Neutrophil (primary cell): ENCODE measurements at regions not wholly inside any gene's neighbourhood (a gene's known extent, or its start where the extent isn't known, plus 50 kb on each side); places are given as distances from the start of the nearest gene placed in this dataset.

Experiments
- H3K27ac ChIP-seq: fragments of 200-600 bp; sonication (generic); 2 replicates; pipeline ENCODE4 v1.5.1; 2016; ENCODE audit warnings: mild to moderate bottlenecking, moderate library complexity
- H3K27me3 ChIP-seq: fragments of 200-600 bp; sonication (generic); 2 replicates; pipeline ENCODE4 v1.6.0; 2016; ENCODE audit warnings: mild to moderate bottlenecking
- H3K36me3 ChIP-seq: fragments of 200-600 bp; sonication (generic); 2 replicates; pipeline ENCODE4 v1.5.1; 2017
- H3K4me1 ChIP-seq, 2 experiments: fragments of 200-600 bp in 1 of 2; sonication (generic) in 1 of 2; 1 replicate in 1 of 2; 2 replicates in 1 of 2; pipeline versions ENCODE4 v1.5.1 to v1.6.1; 2013 to 2016; ENCODE audit warnings: low read depth in 1 of 2, low read length in 1 of 2, mild to moderate bottlenecking in 1 of 2, moderate library complexity in 1 of 2; ENCODE audit not compliant: control insufficient read depth in 1 of 2, insufficient read depth in 1 of 2
- H3K4me3 ChIP-seq, 2 experiments: fragments of 200-600 bp in 1 of 2; sonication (generic) in 1 of 2; 1 replicate in 1 of 2; 2 replicates in 1 of 2; pipeline ENCODE4 v1.5.1; 2013 to 2016; ENCODE audit warnings: low read depth in 1 of 2, low read length in 1 of 2, mild to moderate bottlenecking in 1 of 2, moderate library complexity in 1 of 2
- H3K9me3 ChIP-seq: fragments of 200-600 bp; sonication (generic); 2 replicates; pipeline ENCODE4 v1.5.1; 2016
- TF ChIP-seq, protein P1 (sequence below): fragments of 200-600 bp; sonication (generic); IDR thresholded peaks from 2 replicates; pipeline ENCODE4 v1.5.1; 2016; ENCODE audit warnings: antibody characterized with exemption

DNA sequence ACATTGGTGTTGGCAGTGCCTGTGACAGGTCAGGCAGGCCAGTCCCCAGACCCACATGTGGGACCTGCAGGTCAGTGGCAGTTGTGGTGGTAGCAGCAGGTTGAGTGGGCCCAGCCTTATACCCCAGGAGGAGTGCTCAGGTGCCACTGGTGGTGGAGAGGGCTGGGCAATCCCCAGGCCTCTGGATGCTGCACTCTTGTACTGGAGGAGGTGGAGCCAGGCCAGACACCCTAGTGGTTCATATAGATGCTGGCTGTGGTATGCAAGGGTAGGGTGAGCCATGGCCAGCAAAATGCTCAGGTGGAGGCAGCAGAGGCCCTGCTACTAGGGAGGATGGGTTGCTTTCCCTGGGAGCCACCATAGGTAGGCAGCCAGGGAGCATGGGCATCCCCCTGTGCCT lies 190.4 kb upstream of the TMPO start:
- H3K27ac ChIP-seq, result no peak overlapping the region
- TF ChIP-seq, protein P1, sequence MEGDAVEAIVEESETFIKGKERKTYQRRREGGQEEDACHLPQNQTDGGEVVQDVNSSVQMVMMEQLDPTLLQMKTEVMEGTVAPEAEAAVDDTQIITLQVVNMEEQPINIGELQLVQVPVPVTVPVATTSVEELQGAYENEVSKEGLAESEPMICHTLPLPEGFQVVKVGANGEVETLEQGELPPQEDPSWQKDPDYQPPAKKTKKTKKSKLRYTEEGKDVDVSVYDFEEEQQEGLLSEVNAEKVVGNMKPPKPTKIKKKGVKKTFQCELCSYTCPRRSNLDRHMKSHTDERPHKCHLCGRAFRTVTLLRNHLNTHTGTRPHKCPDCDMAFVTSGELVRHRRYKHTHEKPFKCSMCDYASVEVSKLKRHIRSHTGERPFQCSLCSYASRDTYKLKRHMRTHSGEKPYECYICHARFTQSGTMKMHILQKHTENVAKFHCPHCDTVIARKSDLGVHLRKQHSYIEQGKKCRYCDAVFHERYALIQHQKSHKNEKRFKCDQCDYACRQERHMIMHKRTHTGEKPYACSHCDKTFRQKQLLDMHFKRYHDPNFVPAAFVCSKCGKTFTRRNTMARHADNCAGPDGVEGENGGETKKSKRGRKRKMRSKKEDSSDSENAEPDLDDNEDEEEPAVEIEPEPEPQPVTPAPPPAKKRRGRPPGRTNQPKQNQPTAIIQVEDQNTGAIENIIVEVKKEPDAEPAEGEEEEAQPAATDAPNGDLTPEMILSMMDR, result no peak
- H3K9me3 ChIP-seq, result no peaks in the 10 kb centered on the region
- no peaks in the 10 kb centered on the region for H3K36me3 ChIP-seq
- H3K4me3 ChIP-seq, result no peak overlapping the region
- no peaks in the 10 kb centered on the region for H3K4me1 ChIP-seq
- no peaks in the 10 kb centered on the region for H3K27me3 ChIP-seq

DNA sequence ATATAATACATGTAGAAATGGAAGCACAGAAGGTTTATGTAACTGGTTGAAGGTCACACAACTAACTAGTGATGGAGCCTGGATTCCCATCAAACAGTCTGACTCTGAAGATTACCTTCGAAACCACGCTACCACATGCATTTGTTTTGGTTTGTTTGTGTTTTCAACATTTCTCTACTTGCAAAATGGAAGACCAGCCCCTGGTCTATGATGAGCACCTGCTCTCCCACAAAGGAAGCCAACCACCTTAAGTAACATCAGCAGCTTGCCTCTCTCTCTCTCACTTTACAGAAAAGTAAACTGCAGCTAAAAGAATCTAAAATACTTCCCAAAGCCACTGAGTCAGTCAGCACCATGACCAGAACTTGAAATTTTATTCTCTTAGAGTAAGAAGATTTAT lies 186.9 kb upstream of the TMPO start:
- Histone ChIP-seq H3K4me3 (no peak overlapping the region), H3K27me3 (no peaks in the 10 kb centered on the region), H3K27ac (no peak overlapping the region), H3K4me1 (no peaks in the 10 kb centered on the region), H3K9me3 (no peaks in the 10 kb centered on the region), H3K36me3 (no peaks in the 10 kb centered on the region)
- TF ChIP-seq, protein P1, result no peak

DNA sequence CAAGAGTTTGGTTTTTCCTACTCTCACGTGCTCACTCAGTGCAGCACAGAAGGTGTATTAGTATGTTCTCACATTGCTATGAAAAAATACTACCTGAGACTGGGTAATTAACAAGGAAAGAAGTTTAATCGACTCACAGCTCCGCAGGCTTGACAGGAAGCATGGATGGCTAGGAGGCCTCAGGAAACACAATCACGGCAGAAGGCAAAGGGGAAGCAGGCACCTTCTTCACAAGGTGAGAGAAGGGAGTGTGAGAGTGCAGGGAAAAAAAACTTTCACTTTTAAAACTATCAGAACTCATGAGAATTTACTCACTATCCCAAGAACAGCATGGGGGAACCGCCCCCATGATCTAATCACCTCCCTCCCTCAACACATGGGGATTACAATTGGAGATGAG lies 185.8 kb upstream of the TMPO start:
- TF ChIP-seq, protein P1, result no peak
- no peaks in the 10 kb centered on the region for H3K36me3 ChIP-seq
- H3K4me1 ChIP-seq, result no peaks in the 10 kb centered on the region
- no peak overlapping the region for H3K27ac ChIP-seq
- no peak overlapping the region for H3K4me3 ChIP-seq
- no peaks in the 10 kb centered on the region for H3K27me3 ChIP-seq
- H3K9me3 ChIP-seq, result no peaks in the 10 kb centered on the region

DNA sequence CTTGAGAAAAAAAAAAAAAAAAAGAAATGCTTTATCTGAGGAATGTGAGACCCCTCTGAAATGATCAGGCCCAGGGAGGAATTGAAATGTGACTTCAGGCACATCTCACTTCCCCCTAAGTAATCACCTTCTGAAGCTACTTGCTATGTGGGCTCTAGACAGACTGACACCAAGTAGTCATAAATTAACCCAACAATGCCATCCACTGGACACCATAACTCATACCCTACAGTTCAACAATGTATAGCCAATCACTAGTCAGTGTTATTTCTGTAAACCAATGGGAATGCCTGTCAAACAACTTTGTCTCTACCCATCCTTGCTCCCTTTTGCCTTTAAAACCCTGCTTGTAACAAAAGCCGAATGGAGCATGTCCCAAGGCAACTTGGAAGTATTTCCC lies 182.7 kb upstream of the TMPO start:
- Histone ChIP-seq H3K27me3 (peaks cover 6% of the 10 kb centered on the region), H3K9me3 (no peaks in the 10 kb centered on the region), H3K4me3 (no peak overlapping the region), H3K36me3 (no peaks in the 10 kb centered on the region), H3K27ac (no peak overlapping the region), H3K4me1 (no peaks in the 10 kb centered on the region)
- TF ChIP-seq, protein P1, result no peak

DNA sequence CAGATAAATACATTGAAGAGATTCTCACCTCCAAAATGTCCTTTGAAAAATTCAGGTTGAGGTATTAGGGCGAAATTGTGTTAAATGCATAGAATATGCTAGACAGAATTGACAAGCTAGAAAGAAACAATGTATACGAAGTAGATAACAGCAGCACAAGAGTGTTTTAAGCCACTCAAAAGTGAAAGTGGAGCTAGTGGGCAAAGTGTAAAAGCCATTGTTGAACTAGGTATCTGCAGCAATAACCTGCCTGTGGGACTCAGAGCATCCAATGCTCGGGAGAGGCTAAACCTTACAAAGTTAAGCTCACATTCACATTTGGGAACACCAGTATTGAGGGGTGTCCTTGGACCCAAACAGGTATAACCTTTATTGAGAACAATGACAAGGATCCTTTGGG lies 180.6 kb upstream of the TMPO start:
- Histone ChIP-seq H3K9me3 (no peaks in the 10 kb centered on the region), H3K4me1 (no peaks in the 10 kb centered on the region), H3K27me3 (peaks cover 6% of the 10 kb centered on the region), H3K36me3 (no peaks in the 10 kb centered on the region), H3K4me3 (no peak overlapping the region), H3K27ac (no peak overlapping the region)
- TF ChIP-seq, protein P1, result no peak

DNA sequence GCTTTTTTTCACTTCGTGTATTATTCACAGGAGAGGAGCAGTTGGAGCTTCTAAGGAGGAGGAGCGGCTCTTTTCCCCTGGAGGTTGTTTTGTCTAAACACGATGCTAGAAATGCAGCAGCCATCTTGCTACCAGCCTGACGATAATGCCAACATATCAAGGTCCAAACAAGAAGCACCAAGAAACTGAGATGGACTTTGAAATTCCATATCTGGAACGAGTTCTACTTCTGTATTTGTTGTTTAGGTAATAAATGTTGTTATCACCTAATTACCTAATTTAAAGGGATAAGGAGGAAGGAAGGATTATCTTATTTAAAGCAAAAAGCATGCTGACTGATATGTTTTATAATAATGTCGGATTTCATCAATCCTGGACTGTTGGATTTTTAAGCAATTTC lies 174.4 kb upstream of the TMPO start:
- Histone ChIP-seq H3K36me3 (no peaks in the 10 kb centered on the region), H3K9me3 (no peaks in the 10 kb centered on the region), H3K4me1 (no peaks in the 10 kb centered on the region), H3K27ac (no peak overlapping the region), H3K4me3 (no peak overlapping the region), H3K27me3 (peaks cover 6% of the 10 kb centered on the region)
- TF ChIP-seq, protein P1, result no peak
